ENCODE measurements at regions not wholly inside any gene's neighbourhood (a gene's known extent, or its start where the extent isn't known, plus 50 kb on each side); places are given as distances from the start of the nearest gene placed in this dataset.

GRCh38 chr3:135760581-135760980 lies 204.9 kb upstream of the PPP2R3A start:
- Histone ChIP-seq H2AFZ (ENCODE audit: low read length) (no peak overlapping the region), H3K9me3 (ENCODE audit: control insufficient read depth, insufficient read depth, low read depth, low read length) (no peaks in the 10 kb centered on the region), H4K20me1 (ENCODE audit: control insufficient read depth, extremely low read depth, insufficient read depth, low read length) (no peaks in the 10 kb centered on the region), H3K79me2 (ENCODE audit: control insufficient read depth, insufficient read depth, low read length) (no peaks in the 10 kb centered on the region), H3K36me3 (ENCODE audit: control insufficient read depth, insufficient read depth, low read length) (no peaks in the 10 kb centered on the region), H3K27ac (ENCODE audit: insufficient read depth, low read length) (no peak overlapping the region), H3K9ac (ENCODE audit: insufficient read depth, low read length) (no peak overlapping the region), H3K4me2 (ENCODE audit: extremely low read depth, insufficient read depth, low read length) (no peak overlapping the region), H3K4me1 (ENCODE audit: control insufficient read depth, extremely low read depth, insufficient read depth, low read length) (no peaks in the 10 kb centered on the region), H3K27me3 (ENCODE audit: control insufficient read depth, insufficient read depth, low read length) (no peaks in the 10 kb centered on the region), H3K4me3 (replicated peaks in 1 of 4; ENCODE audit: control extremely low read depth in 1 of 4, insufficient read depth in 1 of 4, low read depth in 3 of 4, low read length in 4 of 4) (no peak overlapping the region)
- no peak for DNase-seq (ENCODE audit: low read depth in 2 of 2)
- TF ChIP-seq EZH2 (IDR thresholded peaks at IDR 0.05; ENCODE audit: low read length, missing control alignments): no peak

DNA sequence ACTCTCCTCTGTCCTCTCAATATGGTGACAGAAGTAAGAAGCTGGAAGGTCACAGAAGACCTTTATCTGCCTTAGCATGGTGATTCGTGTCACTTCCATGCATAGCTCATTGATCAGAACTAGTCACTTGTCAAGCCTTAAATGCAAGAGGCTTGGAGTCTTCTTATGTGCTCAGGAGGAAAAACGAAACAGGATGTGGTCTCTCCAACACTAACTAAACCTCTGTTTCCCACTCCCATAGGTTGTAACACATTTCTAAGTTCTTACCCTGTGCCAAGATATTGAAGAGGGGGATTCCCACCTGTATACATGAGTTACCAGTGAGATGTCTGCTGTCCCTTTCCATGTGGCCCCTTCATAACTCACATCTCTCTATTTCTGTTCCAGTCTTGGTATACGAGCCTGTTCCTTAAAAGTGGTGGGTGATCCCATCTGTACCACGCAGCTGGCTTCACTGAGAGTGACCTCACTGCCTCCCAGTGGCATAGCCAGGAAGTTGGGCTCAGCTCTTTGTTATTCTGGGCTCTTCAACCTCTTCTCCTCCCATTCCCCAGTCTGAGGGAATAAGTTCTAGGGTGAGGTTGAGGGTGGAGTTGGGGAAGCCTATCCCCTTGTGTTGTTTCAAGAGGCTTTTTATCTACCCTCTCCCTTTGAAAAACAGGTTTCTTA lies 203.2 kb upstream of the PPP2R3A start:
- Histone ChIP-seq H3K4me2 (ENCODE audit: extremely low read depth, insufficient read depth, low read length) (no peak overlapping the region), H3K79me2 (ENCODE audit: control insufficient read depth, insufficient read depth, low read length) (no peaks in the 10 kb centered on the region), H3K9me3 (ENCODE audit: control insufficient read depth, insufficient read depth, low read depth, low read length) (no peaks in the 10 kb centered on the region), H3K36me3 (ENCODE audit: control insufficient read depth, insufficient read depth, low read length) (no peaks in the 10 kb centered on the region), H3K27ac (ENCODE audit: insufficient read depth, low read length) (no peak overlapping the region), H3K4me1 (ENCODE audit: control insufficient read depth, extremely low read depth, insufficient read depth, low read length) (no peaks in the 10 kb centered on the region), H3K9ac (ENCODE audit: insufficient read depth, low read length) (no peak overlapping the region), H2AFZ (ENCODE audit: low read length) (no peak overlapping the region), H3K4me3 (replicated peaks in 1 of 4; ENCODE audit: control extremely low read depth in 1 of 4, insufficient read depth in 1 of 4, low read depth in 3 of 4, low read length in 4 of 4) (no peak overlapping the region), H4K20me1 (ENCODE audit: control insufficient read depth, extremely low read depth, insufficient read depth, low read length) (no peaks in the 10 kb centered on the region), H3K27me3 (ENCODE audit: control insufficient read depth, insufficient read depth, low read length) (no peaks in the 10 kb centered on the region)
- TF ChIP-seq EZH2 (IDR thresholded peaks at IDR 0.05; ENCODE audit: low read length, missing control alignments): no peak
- TF ChIP-seq, protein P1, sequence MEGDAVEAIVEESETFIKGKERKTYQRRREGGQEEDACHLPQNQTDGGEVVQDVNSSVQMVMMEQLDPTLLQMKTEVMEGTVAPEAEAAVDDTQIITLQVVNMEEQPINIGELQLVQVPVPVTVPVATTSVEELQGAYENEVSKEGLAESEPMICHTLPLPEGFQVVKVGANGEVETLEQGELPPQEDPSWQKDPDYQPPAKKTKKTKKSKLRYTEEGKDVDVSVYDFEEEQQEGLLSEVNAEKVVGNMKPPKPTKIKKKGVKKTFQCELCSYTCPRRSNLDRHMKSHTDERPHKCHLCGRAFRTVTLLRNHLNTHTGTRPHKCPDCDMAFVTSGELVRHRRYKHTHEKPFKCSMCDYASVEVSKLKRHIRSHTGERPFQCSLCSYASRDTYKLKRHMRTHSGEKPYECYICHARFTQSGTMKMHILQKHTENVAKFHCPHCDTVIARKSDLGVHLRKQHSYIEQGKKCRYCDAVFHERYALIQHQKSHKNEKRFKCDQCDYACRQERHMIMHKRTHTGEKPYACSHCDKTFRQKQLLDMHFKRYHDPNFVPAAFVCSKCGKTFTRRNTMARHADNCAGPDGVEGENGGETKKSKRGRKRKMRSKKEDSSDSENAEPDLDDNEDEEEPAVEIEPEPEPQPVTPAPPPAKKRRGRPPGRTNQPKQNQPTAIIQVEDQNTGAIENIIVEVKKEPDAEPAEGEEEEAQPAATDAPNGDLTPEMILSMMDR (conservative IDR thresholded peaks at IDR 0.05 in 1 of 2, IDR thresholded peaks at IDR 0.05 in 1 of 2; ENCODE audit: low read depth in 1 of 2, low read length in 2 of 2): no peak
- DNase-seq (ENCODE audit: low read depth in 2 of 2): no peak

GRCh38 chr3:135766115-135766514 lies 199.4 kb upstream of the PPP2R3A start:
- Histone ChIP-seq H3K36me3 (ENCODE audit: control insufficient read depth, insufficient read depth, low read length) (no peaks in the 10 kb centered on the region), H3K27ac (ENCODE audit: insufficient read depth, low read length) (no peak overlapping the region), H3K9me3 (ENCODE audit: control insufficient read depth, insufficient read depth, low read depth, low read length) (no peaks in the 10 kb centered on the region), H4K20me1 (ENCODE audit: control insufficient read depth, extremely low read depth, insufficient read depth, low read length) (no peaks in the 10 kb centered on the region), H3K4me2 (ENCODE audit: extremely low read depth, insufficient read depth, low read length) (no peak overlapping the region), H3K79me2 (ENCODE audit: control insufficient read depth, insufficient read depth, low read length) (no peaks in the 10 kb centered on the region), H3K27me3 (ENCODE audit: control insufficient read depth, insufficient read depth, low read length) (no peaks in the 10 kb centered on the region), H3K9ac (ENCODE audit: insufficient read depth, low read length) (no peak overlapping the region), H3K4me1 (ENCODE audit: control insufficient read depth, extremely low read depth, insufficient read depth, low read length) (no peaks in the 10 kb centered on the region), H2AFZ (ENCODE audit: low read length) (no peak overlapping the region), H3K4me3 (replicated peaks in 1 of 4; ENCODE audit: control extremely low read depth in 1 of 4, insufficient read depth in 1 of 4, low read depth in 3 of 4, low read length in 4 of 4) (no peak overlapping the region)
- no peak for DNase-seq (ENCODE audit: low read depth in 2 of 2)
- TF ChIP-seq EZH2 (IDR thresholded peaks at IDR 0.05; ENCODE audit: low read length, missing control alignments): no peak
- TF ChIP-seq, protein P1 (conservative IDR thresholded peaks at IDR 0.05 in 1 of 2, IDR thresholded peaks at IDR 0.05 in 1 of 2; ENCODE audit: low read depth in 1 of 2, low read length in 2 of 2): no peak
